KMS-11 (cell line): ENCODE measurements at regions not wholly inside any gene's neighbourhood (a gene's known extent, or its start where the extent isn't known, plus 50 kb on each side); places are given as distances from the start of the nearest gene placed in this dataset.

Experiments
- H2AFZ ChIP-seq: fragments of 200-600 bp; sonication (generic); 2 replicates; pipeline ENCODE4 v1.6.1; 2016; ENCODE audit warnings: antibody characterized with exemption, mixed run types, low read depth
- H3K27ac ChIP-seq: fragments of 200-600 bp; sonication (generic); 2 replicates; pipeline ENCODE4 v1.6.1; 2016; ENCODE audit warnings: mild to moderate bottlenecking, mixed run types
- H3K27me3 ChIP-seq: fragments of 200-600 bp; sonication (generic); 2 replicates; pipeline ENCODE4 v1.6.1; 2017; ENCODE audit warnings: mild to moderate bottlenecking, low read depth, mixed run types, moderate library complexity; ENCODE audit not compliant: insufficient read depth
- H3K36me3 ChIP-seq: fragments of 200-600 bp; sonication (generic); 2 replicates; pipeline ENCODE4 v1.6.1; 2017; ENCODE audit warnings: mild to moderate bottlenecking, mixed run types; ENCODE audit not compliant: insufficient read depth
- H3K4me1 ChIP-seq: fragments of 200-600 bp; sonication (generic); 2 replicates; pipeline ENCODE4 v1.6.1; 2016; ENCODE audit warnings: mild to moderate bottlenecking, low read depth, mixed run types; ENCODE audit not compliant: poor library complexity, severe bottlenecking
- H3K4me2 ChIP-seq: fragments of 200-600 bp; sonication (generic); 2 replicates; pipeline ENCODE4 v1.7.0; 2016; ENCODE audit warnings: mild to moderate bottlenecking, mixed run types
- H3K4me3 ChIP-seq: fragments of 200-600 bp; sonication (generic); IDR thresholded peaks from 2 replicates; pipeline ENCODE4 v1.6.1; 2017; ENCODE audit warnings: low read depth, low read length, mixed read lengths; ENCODE audit not compliant: insufficient read depth
- H3K79me2 ChIP-seq: fragments of 200-600 bp; sonication (generic); 2 replicates; pipeline ENCODE4 v1.6.1; 2016; ENCODE audit warnings: low read depth, mixed run types; ENCODE audit not compliant: insufficient read depth
- H3K9ac ChIP-seq: fragments of 200-600 bp; sonication (generic); 2 replicates; pipeline ENCODE4 v1.6.1; 2016; ENCODE audit warnings: mild to moderate bottlenecking, mixed run types
- H4K20me1 ChIP-seq: fragments of 200-600 bp; sonication (generic); 2 replicates; pipeline ENCODE4 v1.6.1; 2016; ENCODE audit warnings: mild to moderate bottlenecking, mixed run types; ENCODE audit not compliant: insufficient read depth
- CTCF ChIP-seq: fragments of 200-600 bp; sonication (generic); conservative IDR thresholded peaks from 2 replicates; pipeline ENCODE4 v1.6.1; 2017; ENCODE audit warnings: low read depth, mild to moderate bottlenecking, antibody characterized with exemption, low read length, moderate library complexity, mixed read lengths

- no peaks in the 10 kb centered on the region for H3K27me3 ChIP-seq
- no peaks in the 10 kb centered on the region for H3K4me1 ChIP-seq
- H3K36me3 ChIP-seq = no peaks in the 10 kb centered on the region
- no peak overlapping the region for H3K9ac ChIP-seq
- TF ChIP-seq CTCF = no peak
- no peaks in the 10 kb centered on the region for H4K20me1 ChIP-seq
- no peak overlapping the region for H3K27ac ChIP-seq
- H2AFZ ChIP-seq = no peak overlapping the region
- no peaks in the 10 kb centered on the region for H3K79me2 ChIP-seq
- no peak overlapping the region for H3K4me3 ChIP-seq
- H3K4me2 ChIP-seq = no peak overlapping the region
Measured at GRCh38 chrX:16386126-16386525, 218.8 kb downstream of the MAGEB17 start.

- no peaks in the 10 kb centered on the region for H3K4me1 ChIP-seq
- H3K79me2 ChIP-seq = no peaks in the 10 kb centered on the region
- no peak for TF ChIP-seq CTCF
- no peak overlapping the region for H2AFZ ChIP-seq
- no peaks in the 10 kb centered on the region for H3K27me3 ChIP-seq
- H4K20me1 ChIP-seq = no peaks in the 10 kb centered on the region
- H3K4me2 ChIP-seq = no peak overlapping the region
- H3K4me3 ChIP-seq = no peak overlapping the region
- no peak overlapping the region for H3K9ac ChIP-seq
- H3K27ac ChIP-seq = no peak overlapping the region
- no peaks in the 10 kb centered on the region for H3K36me3 ChIP-seq
Measured at GRCh38 chrX:16392597-16392996, 225.3 kb downstream of the MAGEB17 start.

DNA sequence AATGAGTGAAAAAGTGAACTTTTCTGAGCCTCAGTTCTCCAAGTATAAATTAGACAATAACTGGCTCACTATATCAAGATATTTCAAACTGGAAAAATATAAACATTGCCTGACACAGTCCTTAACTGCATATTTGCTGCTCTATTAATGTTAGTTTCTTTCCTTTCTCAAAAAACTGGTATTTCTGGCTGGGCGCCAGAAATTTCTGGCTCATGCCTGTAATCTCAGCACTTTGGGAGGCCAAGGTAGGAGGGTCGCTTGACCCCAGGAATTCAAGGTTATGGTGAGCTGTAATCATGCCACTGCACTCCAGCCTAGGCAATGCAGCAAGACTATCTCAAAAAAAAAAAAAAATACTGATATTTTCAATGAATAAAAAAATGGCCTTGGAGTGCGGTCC is 227.0 kb downstream of the MAGEB17 start:
- Histone ChIP-seq H3K4me1 (no peaks in the 10 kb centered on the region), H3K36me3 (no peaks in the 10 kb centered on the region), H3K4me3 (no peak overlapping the region), H4K20me1 (no peaks in the 10 kb centered on the region), H3K27ac (no peak overlapping the region), H3K9ac (no peak overlapping the region), H3K4me2 (no peak overlapping the region), H3K27me3 (no peaks in the 10 kb centered on the region), H3K79me2 (no peaks in the 10 kb centered on the region), H2AFZ (no peak overlapping the region)
- TF ChIP-seq CTCF = no peak

GRCh38 chrX:16403808-16404207 is 236.5 kb downstream of the MAGEB17 start:
- Histone ChIP-seq H3K27me3 (no peaks in the 10 kb centered on the region), H2AFZ (no peak overlapping the region), H3K9ac (no peak overlapping the region), H3K4me3 (no peak overlapping the region), H3K36me3 (no peaks in the 10 kb centered on the region), H3K4me2 (no peak overlapping the region), H3K27ac (no peak overlapping the region), H3K4me1 (no peaks in the 10 kb centered on the region), H3K79me2 (no peaks in the 10 kb centered on the region), H4K20me1 (no peaks in the 10 kb centered on the region)
- TF ChIP-seq CTCF = no peak

GRCh38 chrX:16416588-16416987 is 233.4 kb upstream of the S100G start:
- H3K27me3 ChIP-seq = no peaks in the 10 kb centered on the region
- H3K9ac ChIP-seq = no peak overlapping the region
- H3K27ac ChIP-seq = no peak overlapping the region
- H3K4me3 ChIP-seq = no peak overlapping the region
- TF ChIP-seq CTCF = no peak
- H3K79me2 ChIP-seq = no peaks in the 10 kb centered on the region
- no peaks in the 10 kb centered on the region for H4K20me1 ChIP-seq
- H3K36me3 ChIP-seq = no peaks in the 10 kb centered on the region
- no peak overlapping the region for H3K4me2 ChIP-seq
- no peaks in the 10 kb centered on the region for H3K4me1 ChIP-seq
- no peak overlapping the region for H2AFZ ChIP-seq
